Fibroblast of skin of left quadriceps (primary cell): ENCODE measurements at regions not wholly inside any gene's neighbourhood (a gene's known extent, or its start where the extent isn't known, plus 50 kb on each side); places are given as distances from the start of the nearest gene placed in this dataset.
A peak's percentile ranks its signal among the peaks of the same experiment; 100 is the strongest.

Source experiments
- DNase-seq, 2 experiments: peaks; one replicate each; pipeline ENCODE4 v3.0.0-alpha.2; 2013; ENCODE audit warnings: low read depth in 2 of 2

GRCh38 chr17:77001487-77001886, 133.3 kb downstream of the MGAT5B start:
- DNase-seq = no peak

DNA sequence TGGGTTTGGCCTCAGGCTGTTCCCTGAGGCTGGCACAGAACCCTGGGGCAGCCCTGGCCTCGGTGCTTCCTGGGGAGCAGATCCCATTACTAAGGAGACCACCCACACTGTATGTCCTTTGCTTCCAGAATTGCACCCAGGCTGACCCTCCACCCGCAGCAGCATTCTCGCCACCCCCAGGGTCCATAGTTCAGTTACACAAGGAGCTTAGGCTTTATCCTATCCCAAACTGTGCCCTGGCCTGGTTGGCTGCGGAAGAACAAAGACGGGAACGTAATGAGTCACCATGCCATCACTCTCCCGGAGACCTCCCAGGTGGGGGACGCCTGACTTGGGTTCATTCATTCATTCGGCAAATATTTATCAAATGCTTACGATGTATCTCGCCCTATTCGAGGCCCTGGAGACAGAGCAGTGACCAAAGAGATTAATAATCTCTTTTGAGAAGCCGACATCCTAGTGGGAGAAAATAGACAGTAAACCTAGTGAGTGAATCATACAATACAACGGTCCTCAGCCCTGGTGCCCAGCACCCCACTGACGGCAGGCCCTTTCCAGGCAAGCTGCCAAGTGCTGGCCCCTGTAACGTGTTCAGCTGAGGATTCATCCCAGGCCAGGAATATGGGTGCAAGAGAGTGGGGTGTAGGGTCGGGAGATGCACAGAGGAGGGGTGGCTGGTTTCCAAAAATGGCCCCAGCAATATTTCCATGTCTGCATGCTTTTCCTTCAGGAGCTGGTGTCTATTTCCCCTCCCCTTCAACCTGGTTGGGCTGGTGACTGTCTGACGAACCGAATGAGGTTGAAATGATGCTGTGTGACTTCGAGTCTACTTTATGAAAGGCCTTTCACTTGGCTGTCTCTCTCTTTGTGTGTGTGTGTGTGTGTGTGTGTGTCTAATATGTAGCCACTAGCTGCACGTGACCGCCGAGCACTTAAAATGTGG, 134.2 kb downstream of the MGAT5B start:
- DNase-seq = peak; percentile 38 to 42

DNA sequence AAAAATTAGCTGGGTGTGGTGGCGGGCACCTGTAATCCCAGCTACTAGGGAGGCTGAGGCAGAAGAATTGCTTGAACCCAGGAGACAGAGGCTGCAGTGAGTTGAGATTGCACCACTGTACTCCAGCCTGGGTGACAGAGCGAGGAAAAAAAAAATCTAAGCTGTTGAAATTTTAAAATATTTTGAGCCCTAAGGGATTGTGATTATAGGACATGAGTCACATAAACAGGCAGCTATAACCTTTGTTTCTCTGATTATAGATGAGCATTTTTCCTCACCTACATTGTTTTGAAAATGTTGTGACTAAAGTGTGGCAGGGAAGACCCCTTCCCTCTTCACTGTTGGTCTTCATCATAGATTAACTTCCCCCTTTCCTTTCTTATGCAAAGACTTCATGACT, 135.5 kb downstream of the MGAT5B start:
- no peak for DNase-seq

- no peak for DNase-seq
Observed at GRCh38 chr17:77006971-77007649, 133.7 kb upstream of the SEC14L1 start.

DNA sequence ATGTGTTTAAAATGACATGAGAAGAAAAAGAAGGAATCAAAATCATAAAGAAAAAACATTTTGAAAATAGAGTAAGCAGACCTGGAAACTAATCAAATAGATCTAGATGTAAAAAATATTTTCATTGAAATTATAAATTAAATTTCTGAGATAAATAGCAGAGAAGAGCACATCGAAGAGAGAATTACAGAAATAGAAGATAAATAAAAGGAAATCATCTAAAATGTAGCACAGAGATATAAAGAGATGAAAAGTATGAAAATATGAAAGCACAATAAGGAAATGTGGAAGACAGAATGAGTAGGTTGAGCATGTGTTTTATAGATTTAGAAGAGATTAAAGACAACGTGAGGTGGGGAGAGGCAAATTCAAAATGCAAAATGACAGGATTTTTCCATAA, 130.9 kb upstream of the SEC14L1 start:
- DNase-seq = no peak

DNA sequence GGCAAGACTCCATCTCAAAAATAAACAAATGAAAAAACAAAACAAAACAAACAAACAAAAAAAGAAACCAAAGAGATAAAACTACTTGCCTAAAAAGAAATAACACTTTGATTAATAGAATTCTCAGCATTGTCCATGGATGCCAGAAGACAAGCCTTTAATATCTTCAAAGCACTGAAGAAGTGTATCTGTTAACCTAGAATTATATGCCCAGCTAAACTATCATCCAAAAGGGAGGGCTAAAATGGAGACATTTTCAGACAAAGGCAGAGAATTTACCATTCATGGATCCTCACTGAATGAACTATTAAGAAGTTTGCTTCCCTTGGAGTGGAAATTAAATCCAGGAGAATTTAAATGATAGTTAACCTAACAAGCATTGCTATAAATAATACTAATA, 130.1 kb upstream of the SEC14L1 start:
- DNase-seq = no peak

DNA sequence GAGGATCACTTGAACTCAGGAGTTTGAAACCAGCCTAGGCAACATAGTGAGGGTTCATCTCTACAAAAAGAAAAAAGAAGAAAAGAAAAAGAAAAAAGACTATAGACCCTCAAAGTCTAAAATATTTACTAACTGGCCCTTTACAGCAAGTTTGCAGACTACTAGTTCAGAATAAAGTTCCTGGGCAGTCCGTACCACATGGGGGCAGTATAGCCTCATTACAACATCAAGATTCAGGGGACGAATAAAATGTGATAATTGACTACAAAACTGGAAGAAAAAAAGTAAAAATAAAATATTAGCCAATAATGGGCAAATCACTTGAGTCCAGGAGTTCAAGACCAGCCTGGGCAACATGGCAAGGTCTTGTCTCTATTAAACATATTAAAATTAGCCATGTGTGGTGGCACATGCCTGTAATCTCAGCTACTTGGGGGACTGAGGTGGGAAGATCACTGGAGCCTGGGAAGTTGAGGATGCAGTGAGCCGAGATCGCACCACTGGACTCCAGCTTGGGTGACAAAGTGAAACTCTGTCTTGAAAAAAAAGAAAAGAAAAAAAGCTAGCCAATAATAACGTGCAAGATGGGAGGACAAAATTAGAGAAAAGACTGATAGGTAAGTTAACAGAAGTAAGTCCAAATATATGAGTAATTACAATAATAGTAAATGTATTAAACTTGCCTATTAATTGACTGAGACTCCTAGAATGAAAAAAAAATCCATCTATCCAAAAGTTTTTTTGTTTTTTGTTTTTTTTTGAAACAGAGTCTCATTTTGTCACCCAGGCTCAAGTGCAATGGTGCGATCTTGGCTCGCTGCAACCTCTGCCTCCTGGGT, 129.4 kb upstream of the SEC14L1 start:
- no peak for DNase-seq

DNA sequence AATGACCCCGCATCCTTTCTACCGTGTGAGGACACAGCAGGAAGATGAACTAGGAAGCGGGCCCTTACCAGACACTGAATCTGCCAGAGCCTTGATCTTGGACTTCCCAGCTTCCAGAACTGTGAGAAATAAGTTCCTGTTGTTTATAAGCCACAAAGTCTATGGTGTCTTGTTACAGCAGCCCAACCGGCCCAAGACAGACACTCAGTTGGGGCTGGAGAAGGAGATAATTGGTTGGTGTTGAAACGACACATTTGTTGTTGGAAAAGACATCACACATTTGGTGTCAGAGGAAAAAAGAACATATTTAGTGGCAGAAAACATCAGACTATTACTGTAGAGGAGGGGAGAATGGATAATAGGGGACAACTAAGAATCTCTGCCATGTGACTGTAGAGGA, 122.3 kb upstream of the SEC14L1 start:
- DNase-seq = no peak

DNA sequence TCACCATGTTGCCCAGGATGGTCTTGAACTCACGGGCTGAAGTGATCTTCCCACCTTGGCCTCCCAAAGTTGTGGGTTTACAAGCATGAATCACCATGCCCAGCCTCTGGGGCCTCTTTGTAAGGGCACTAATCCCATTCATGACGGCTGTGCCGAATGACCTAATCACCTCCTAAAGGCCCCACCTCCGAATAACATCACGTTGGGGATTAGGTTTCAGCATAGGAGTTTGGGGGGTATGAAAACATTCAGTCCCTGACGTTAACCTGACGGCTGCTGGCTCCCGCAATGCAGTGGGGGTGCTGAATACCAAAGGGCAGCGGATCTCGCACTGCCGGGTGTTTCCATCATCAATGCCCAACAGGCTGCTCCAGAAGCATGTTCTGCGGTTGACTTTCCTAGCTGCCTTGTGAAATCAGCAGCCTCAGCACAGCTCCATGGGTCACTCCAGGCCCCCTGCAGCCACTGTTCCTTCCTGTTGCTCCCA, 120.8 kb upstream of the SEC14L1 start:
- peak in 1 of 2 experiments; percentile 8 for DNase-seq

- DNase-seq = no peak
Observed at GRCh38 chr17:77020973-77021372, 119.8 kb upstream of the SEC14L1 start.

DNA sequence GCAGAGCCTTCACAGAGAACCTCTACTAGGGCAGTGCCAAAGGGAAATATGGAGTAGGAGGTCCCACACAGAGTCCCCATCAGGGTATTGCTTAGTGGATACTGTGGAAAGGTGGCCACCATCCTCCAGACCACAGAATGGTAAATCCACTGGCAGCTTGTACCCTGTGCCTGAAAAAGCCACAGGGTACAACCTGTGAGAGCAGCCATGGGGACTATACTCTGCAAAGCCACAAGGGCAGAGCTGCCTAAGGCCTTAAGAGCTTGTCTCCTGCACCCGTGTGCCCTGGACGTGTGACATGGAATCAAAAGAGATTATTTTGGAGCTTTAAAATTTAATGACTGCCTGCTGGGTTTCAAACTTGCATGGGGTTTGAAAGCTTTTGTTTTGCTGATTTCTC, 118.0 kb upstream of the SEC14L1 start:
- no peak for DNase-seq

- DNase-seq = no peak
Observed at GRCh38 chr17:77025781-77026180, 115.0 kb upstream of the SEC14L1 start.

GRCh38 chr17:77027271-77027889, 113.4 kb upstream of the SEC14L1 start:
- no peak for DNase-seq

DNA sequence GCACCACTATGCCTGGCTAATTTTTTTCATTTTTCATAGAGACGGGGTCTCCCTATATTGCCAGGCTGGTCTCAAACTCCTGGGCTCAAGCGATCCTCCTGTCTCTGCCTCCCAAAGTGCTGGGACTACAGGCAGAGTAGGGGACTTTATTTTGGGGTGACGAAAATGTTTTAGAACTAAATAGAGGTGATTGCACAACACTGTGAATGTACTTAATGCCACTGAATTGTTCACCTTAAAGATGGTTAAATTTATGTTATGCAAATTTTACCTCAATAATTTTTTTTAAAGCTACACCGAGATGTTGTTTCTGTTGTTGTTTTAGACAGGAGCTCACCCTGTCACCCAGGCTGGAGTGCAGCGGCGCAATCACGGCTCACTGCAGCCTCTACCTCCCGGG, 111.9 kb upstream of the SEC14L1 start:
- no peak for DNase-seq

- no peak for DNase-seq
Observed at GRCh38 chr17:77032929-77033328, 107.8 kb upstream of the SEC14L1 start.

GRCh38 chr17:77033892-77034404, 106.8 kb upstream of the SEC14L1 start:
- no peak for DNase-seq

DNA sequence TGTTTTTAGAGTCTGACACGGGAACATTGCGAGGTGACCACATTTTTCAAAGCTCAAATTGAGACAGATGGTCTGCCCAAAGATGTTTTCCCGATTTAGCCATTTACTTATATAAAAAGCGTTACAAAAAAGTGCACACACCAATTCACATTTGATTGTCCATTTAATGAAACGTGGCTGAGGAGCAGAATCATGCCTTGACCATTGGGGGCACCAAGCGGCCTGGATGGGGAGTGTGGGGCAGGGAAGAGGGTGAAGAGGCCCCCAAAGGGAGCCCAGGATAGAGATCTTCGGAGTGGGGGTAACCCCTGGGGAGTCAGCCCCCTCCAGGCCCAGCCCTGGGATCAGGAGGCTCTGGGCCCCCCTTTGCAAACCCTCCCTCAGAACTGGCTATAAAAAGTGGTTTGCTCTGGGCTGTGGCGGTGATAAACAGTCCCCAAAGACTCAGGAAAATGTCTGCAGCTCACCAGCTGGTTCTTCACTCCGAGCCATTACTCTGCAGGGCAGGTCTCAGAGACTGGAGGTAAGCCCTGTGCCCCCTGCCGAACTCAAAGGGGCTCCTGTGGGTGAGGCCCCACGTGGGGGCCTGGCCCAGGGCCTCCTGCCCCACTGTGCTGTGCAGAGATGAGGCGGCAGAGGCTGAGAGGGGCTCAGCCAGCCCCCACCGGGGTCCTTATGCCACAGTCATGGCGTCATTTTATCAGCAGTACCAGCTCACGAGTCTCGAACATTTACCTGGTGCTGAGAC, 105.9 kb upstream of the SEC14L1 start:
- no peak for DNase-seq

GRCh38 chr17:77035526-77035925, 105.2 kb upstream of the SEC14L1 start:
- no peak for DNase-seq

GRCh38 chr17:77036136-77036840, 104.5 kb upstream of the SEC14L1 start:
- DNase-seq = no peak

DNA sequence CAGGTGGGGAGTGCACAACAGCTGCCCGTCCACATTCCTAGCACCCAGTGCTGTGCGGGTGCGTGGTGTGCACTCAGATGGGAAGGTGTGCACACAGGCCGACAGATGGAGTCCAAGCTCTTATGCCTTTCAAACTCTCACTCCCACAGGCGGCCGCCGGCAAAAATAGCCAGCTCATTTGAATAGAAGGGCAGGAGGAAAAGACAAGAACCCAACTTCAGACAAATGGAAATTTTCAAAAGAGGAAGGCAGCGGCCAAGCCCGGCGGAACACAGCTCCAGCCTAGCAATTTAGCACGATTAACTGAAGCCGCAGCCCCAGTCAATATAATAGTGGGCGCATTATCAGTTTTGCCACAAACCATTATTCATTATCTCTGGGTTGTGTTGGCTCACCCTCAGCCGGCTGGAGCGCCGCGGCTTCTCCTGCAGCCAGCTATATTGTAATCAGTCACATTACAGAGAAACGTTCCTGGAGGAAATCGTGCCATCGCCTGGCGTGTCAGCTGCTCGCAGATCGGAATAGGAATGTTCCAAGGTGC, 103.9 kb upstream of the SEC14L1 start:
- no peak for DNase-seq
